ENCODE measurements at regions not wholly inside any gene's neighbourhood (a gene's known extent, or its start where the extent isn't known, plus 50 kb on each side); places are given as distances from the start of the nearest gene placed in this dataset.
"Not testable (repeated sequence)": the region's sequence is repeated elsewhere in the genome, so short reads cannot be mapped to it uniquely, and the experiment has no call there.

GRCh38 chr15:45869034-45869668 is 234.3 kb downstream of the SQOR start:
- peak; percentile 7 for DNase-seq

GRCh38 chr15:45871121-45871855 is 236.5 kb downstream of the SQOR start:
- DNase-seq, result no peak

GRCh38 chr15:45873781-45874180 is 239.0 kb downstream of the SQOR start:
- DNase-seq, result no peak

DNA sequence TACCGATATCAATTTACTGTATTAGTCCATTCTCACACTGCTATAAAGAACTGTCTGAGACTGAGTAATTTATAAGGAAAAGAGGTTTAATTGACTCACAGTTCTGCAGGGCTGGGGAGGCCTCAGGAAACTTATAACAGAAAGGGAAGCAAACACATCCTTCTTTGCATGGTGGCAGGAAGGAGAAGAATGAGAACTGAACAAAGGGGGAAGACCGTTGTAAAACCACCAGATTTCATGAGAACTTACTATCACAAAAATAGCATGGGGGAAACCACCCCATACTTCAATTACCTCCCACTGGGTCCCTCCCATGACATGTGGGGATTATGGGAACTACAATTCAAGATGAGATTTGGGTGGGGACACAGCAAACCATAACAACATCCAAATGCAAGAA is 239.7 kb downstream of the SQOR start:
- not testable (repeated sequence) for DNase-seq

GRCh38 chr15:45884289-45884688 is 249.5 kb downstream of the SQOR start:
- DNase-seq, result no peak

DNA sequence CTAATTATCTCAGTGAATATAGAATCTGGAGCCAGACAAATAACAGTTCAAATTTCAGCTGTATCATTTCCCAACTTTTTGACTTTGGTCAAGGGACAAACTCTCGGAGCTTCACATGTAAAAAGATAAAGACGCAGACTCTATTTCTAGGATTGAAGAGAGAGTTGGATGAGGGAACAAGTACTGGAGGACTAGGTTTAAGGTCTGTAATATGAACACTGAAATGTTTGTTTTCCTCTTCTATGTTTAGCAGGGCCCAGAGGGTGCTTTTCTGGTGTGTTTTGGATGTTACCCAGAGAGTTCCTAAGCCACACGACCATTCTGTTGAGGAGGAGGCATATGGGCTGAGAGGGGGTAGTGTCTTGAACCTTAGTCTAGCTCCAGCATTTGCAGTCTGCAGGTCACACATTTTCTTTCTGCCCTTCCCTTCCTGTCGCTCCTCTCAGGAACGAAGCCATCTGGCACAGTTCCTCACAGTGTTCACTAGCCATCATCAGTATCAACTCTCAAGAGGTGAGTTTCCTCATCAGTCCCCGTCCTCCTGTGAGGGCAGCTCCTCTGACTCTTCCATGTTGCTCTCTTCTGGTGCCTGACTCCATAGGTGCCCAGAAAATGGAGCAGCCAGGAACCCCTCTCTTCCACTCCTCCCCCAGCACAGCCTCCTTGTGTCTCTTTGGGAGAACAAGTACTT is 250.1 kb downstream of the SQOR start:
- DNase-seq, result no peak

GRCh38 chr15:45885801-45886200 is 251.0 kb downstream of the SQOR start:
- no peak for DNase-seq

DNA sequence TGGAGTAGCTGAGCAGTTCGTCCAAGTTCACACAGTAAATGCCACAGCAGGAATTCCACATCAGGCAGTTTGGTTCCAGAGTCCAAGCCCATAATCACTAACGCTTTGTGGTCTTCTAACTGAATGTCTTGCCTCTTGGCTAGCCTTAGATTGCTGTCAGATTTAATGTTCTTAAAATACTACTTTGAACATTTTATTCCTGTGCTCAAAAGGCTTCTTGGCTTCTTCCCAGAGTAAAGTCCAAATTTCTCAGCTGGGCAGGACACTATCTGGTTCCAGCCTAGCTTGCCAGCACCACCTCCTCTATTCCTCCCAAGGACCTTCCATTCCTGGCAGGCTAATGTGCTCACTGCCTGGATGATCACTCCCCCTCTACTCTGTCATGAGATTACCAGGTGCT is 256.9 kb downstream of the SQOR start:
- no peak for DNase-seq

GRCh38 chr15:45892182-45892581 is 257.4 kb downstream of the SQOR start:
- DNase-seq, result no peak

GRCh38 chr15:45903283-45903682 is 268.5 kb downstream of the SQOR start:
- no peak for DNase-seq

DNA sequence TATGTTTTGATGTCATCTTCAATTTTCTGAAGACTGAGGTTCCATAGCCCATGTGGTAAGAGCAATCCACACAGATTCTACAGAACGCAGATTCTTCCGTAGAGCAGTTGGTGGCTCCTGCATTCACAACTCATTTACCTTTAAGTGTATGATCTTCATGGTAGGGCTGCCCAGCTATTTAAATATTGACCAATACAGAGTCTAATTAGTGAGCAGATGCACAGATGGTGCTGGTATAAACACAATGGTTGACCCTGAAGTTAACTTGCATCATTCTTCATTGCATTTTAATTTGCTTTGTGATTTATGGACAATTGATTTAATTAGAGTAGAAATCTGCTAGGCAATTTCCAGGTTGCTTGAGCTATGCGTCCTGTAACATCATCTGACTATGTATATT is 269.2 kb downstream of the SQOR start:
- DNase-seq, result no peak

DNA sequence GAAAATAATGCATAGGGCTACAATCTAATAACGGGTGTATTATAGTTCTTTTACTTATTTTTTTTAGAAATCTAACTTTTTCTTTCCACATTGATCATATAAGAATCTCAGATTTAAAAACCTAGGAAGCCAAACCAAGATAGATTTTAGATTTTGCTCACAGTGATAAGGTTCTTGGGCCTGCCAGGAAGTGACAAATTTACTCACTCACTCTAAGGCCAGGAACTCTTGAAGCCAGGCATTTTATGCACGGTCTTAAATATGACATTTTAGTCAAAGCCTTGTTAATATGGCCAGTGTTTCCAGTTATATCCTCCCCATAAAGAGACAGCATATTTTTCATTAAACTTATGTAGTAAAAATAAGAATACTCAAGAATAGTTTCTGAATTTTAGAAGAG is 271.4 kb downstream of the SQOR start:
- no peak for DNase-seq

DNA sequence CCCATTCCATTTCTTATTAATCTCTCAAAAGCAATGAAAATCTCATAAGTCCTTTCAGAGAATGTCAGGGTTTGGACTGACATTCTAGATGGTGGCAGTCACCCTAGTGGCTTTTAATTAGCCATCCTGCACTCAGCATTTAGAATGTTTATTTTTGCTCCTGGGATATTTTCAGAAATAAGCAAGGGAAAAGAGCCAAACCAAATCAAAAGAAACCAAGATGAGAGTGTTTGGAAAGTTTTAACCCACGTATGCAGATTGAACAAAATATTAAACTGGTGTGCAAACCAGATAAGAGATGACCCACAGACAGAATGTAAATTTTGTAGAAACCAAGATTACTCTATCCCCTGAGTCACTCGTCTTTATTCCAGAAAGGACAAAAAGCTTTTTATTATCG is 275.8 kb downstream of the SQOR start:
- DNase-seq, result no peak

DNA sequence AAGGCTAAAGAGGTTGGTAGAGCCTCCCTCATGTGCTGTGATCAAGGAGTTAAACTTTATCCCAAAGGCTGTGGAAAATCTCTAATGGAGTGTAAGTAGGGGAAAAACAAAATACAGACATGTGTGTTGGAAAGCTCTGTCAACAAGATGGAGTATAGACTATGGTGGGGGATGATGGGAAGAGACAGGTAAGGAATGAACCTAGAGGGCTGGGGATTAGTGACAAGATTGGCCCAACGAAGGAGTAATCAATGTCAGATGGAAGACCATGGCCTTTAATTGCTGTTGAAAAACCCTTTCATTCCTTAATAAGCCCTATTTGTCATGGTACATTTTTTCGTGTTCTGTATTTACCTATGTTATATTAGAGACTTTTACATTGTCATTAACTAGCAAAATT is 278.6 kb downstream of the SQOR start:
- DNase-seq, result no peak

DNA sequence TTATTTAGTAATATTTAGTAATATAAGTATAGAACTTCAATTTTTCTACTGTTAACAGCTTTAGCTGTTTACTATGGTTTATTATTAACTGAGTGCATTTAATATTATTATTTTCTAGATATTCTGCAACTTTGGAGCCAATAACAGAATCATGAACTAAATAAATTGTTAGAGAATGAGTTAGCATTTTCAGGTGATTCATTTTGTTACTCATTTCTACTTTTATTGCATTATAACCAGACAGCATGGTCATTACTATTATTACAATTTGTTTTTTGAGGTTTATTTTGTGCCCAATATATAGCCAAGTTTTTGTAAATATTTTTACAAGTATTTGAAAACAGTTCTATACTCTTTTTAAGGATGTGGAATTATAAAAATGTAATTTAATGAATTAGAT is 279.6 kb downstream of the SQOR start:
- no peak for DNase-seq

GRCh38 chr15:45918839-45919238 is 284.0 kb downstream of the SQOR start:
- DNase-seq, result no peak

- DNase-seq, result no peak
Measured at GRCh38 chr15:45919806-45920205, 285.0 kb downstream of the SQOR start.

GRCh38 chr15:45921376-45921775 is 286.5 kb downstream of the SQOR start:
- DNase-seq, result no peak

- no peak for DNase-seq
Measured at GRCh38 chr15:45921978-45922377, 287.1 kb downstream of the SQOR start.

- no peak for DNase-seq
Measured at GRCh38 chr15:45941367-45941766, 306.5 kb downstream of the SQOR start.

- no peak for DNase-seq
Measured at GRCh38 chr15:45943240-45943639, 308.4 kb downstream of the SQOR start.

- DNase-seq, result no peak
Measured at GRCh38 chr15:45946111-45946510, 311.3 kb downstream of the SQOR start.

- DNase-seq, result no peak
Measured at GRCh38 chr15:45948181-45948621, 313.4 kb downstream of the SQOR start.

- no peak for DNase-seq
Measured at GRCh38 chr15:45958924-45959323, 324.1 kb downstream of the SQOR start.

Measured in GDM1 (cell line).